Natural killer cell (primary cell): ENCODE measurements at regions not wholly inside any gene's neighbourhood (a gene's known extent, or its start where the extent isn't known, plus 50 kb on each side); places are given as distances from the start of the nearest gene placed in this dataset.

Source experiments
- ATAC-seq, 3 donors: fragments of 150-1000 bp in 2 of 3; fragments of 200-7000 bp in 1 of 3; cut with Tn5 transposase; 1 replicate in 1 of 3; 2 replicates in 2 of 3; pipeline ENCODE4 v1.10.0; 2021; ENCODE audit warnings: mild to moderate bottlenecking in 2 of 3, moderate library complexity in 2 of 3
- DNase-seq, 2 donors: peaks; one replicate each; pipeline versions ENCODE4 v3.0.0 to v3.0.0-alpha.2; 2013 to 2021; ENCODE audit warnings: mixed read lengths in 1 of 2
- H3K27ac ChIP-seq: one replicate; pipeline ENCODE4 v1.5.1; 2013; ENCODE audit warnings: mild to moderate bottlenecking, low read length
- H3K27me3 ChIP-seq: one replicate; pipeline ENCODE4 v1.6.1; 2013; ENCODE audit warnings: low read length; ENCODE audit not compliant: control insufficient read depth, insufficient read depth
- H3K36me3 ChIP-seq: one replicate; pipeline ENCODE4 v1.6.1; 2013; ENCODE audit warnings: low read length; ENCODE audit not compliant: control insufficient read depth, insufficient read depth
- H3K4me1 ChIP-seq: one replicate; pipeline ENCODE4 v1.6.1; 2013; ENCODE audit warnings: low read length; ENCODE audit not compliant: control insufficient read depth, insufficient read depth
- H3K4me3 ChIP-seq: one replicate; pipeline ENCODE4 v1.5.1; 2013; ENCODE audit warnings: low read length
- H3K9me3 ChIP-seq: one replicate; pipeline ENCODE4 v1.6.1; 2013; ENCODE audit warnings: low read length; ENCODE audit not compliant: control insufficient read depth, insufficient read depth
- H3K27ac Mint-ChIP-seq, 2 donors: one replicate each; pipeline ENCODE4 v1.8.0; 2022; ENCODE audit warnings: mild to moderate bottlenecking in 2 of 2, mixed read lengths in 2 of 2, moderate library complexity in 1 of 2
- H3K27me3 Mint-ChIP-seq, 2 donors: one replicate each; pipeline ENCODE4 v1.8.0; 2022; ENCODE audit warnings: low read depth in 2 of 2, mixed read lengths in 2 of 2
- H3K36me3 Mint-ChIP-seq: one replicate; pipeline ENCODE4 v1.8.0; 2022; ENCODE audit warnings: mixed read lengths
- H3K4me1 Mint-ChIP-seq, 2 donors: one replicate each; pipeline ENCODE4 v1.8.0; 2022; ENCODE audit warnings: mixed read lengths in 2 of 2
- H3K4me3 Mint-ChIP-seq: one replicate; pipeline ENCODE4 v1.8.0; 2022; ENCODE audit warnings: mild to moderate bottlenecking, moderate library complexity, mixed read lengths
- H3K9me3 Mint-ChIP-seq, 2 donors: one replicate each; pipeline ENCODE4 v1.8.0; 2022; ENCODE audit warnings: mixed read lengths in 2 of 2
- CTCF ChIP-seq: fragments of 200-600 bp; IDR thresholded peaks from one replicate; pipeline ENCODE4 v1.8.0; 2022; ENCODE audit warnings: antibody characterized with exemption
- WGBS: methylation state at CpG from one replicate; pipeline ENCODE4 v1.1.7; 2013; ENCODE audit warnings: missing lambda C conversion rate; ENCODE audit not compliant: insufficient coverage; 5-methylcytosine and 5-hydroxymethylcytosine counted together
- intact Hi-C: fragments of 100-400 bp; cut with micrococcal nuclease; formaldehyde crosslinking; loops from one replicate; pipeline ENCODE4 v1.14.2; 2022

- ATAC-seq (no peak), DNase-seq (no peak)
- Histone ChIP-seq H3K4me1 (no peaks in the 10 kb centered on the region), H3K4me3 (no peak overlapping the region), H3K36me3 (no peaks in the 10 kb centered on the region), H3K27ac (no peak overlapping the region), H3K27me3 (no peaks in the 10 kb centered on the region), H3K9me3 (peaks cover 3% of the 10 kb centered on the region)
- intact Hi-C loops = no loop called here
- TF ChIP-seq CTCF = no peak
- Mint-ChIP-seq H3K27me3 (no peaks in the 10 kb centered on the region), H3K4me3 (no peak overlapping the region), H3K27ac (no peak overlapping the region), H3K9me3 (peaks cover 8 to 13% of the 10 kb centered on the region in 2 donors), H3K4me1 (no peaks in the 10 kb centered on the region), H3K36me3 (no peaks in the 10 kb centered on the region)
- no CpG with 5 or more reads among the region's 3 CpGs for WGBS
Observed at GRCh38 chr4:60780874-60781273, 419.3 kb upstream of the ADGRL3 start.

GRCh38 chr4:60790608-60791007, 409.5 kb upstream of the ADGRL3 start:
- no peaks in the 10 kb centered on the region for H3K27me3 Mint-ChIP-seq
- peaks cover 15 to 18% of the 10 kb centered on the region in 2 donors for H3K9me3 Mint-ChIP-seq
- H3K27ac ChIP-seq = no peak overlapping the region
- intact Hi-C loops = no loop called here
- H3K27ac Mint-ChIP-seq = no peak overlapping the region
- H3K9me3 ChIP-seq = no peaks in the 10 kb centered on the region
- DNase-seq (no peak), ATAC-seq (no peak)
- H3K27me3 ChIP-seq = no peaks in the 10 kb centered on the region
- H3K36me3 Mint-ChIP-seq = no peaks in the 10 kb centered on the region
- H3K4me1 Mint-ChIP-seq = no peaks in the 10 kb centered on the region
- TF ChIP-seq CTCF = no peak
- H3K4me1 ChIP-seq = no peaks in the 10 kb centered on the region
- H3K4me3 ChIP-seq = no peak overlapping the region
- H3K4me3 Mint-ChIP-seq = no peak overlapping the region
- H3K36me3 ChIP-seq = no peaks in the 10 kb centered on the region

- Mint-ChIP-seq H3K9me3 (peaks cover 9 to 18% of the 10 kb centered on the region in 2 donors), H3K4me3 (no peak overlapping the region), H3K36me3 (no peaks in the 10 kb centered on the region), H3K4me1 (no peaks in the 10 kb centered on the region), H3K27ac (no peak overlapping the region), H3K27me3 (no peaks in the 10 kb centered on the region)
- ATAC-seq (no peak), DNase-seq (no peak)
- intact Hi-C loops = no loop called here
- WGBS = 92% methylated on average over 14 of the region's 14 CpGs
- no peak overlapping the region for H3K4me3 ChIP-seq
- H3K36me3 ChIP-seq = no peaks in the 10 kb centered on the region
- no peak for TF ChIP-seq CTCF
- H3K9me3 ChIP-seq = no peaks in the 10 kb centered on the region
- H3K27me3 ChIP-seq = no peaks in the 10 kb centered on the region
- H3K27ac ChIP-seq = no peak overlapping the region
- H3K4me1 ChIP-seq = no peaks in the 10 kb centered on the region
Observed at GRCh38 chr4:60794372-60794771, 405.8 kb upstream of the ADGRL3 start.

GRCh38 chr4:60799214-60799613, 400.9 kb upstream of the ADGRL3 start:
- Mint-ChIP-seq H3K4me1 (no peaks in the 10 kb centered on the region), H3K9me3 (peaks cover 5 to 18% of the 10 kb centered on the region in 2 donors), H3K4me3 (no peak overlapping the region), H3K36me3 (no peaks in the 10 kb centered on the region), H3K27me3 (no peaks in the 10 kb centered on the region), H3K27ac (no peak overlapping the region)
- TF ChIP-seq CTCF = no peak
- Histone ChIP-seq H3K27me3 (no peaks in the 10 kb centered on the region), H3K36me3 (no peaks in the 10 kb centered on the region), H3K4me1 (no peaks in the 10 kb centered on the region), H3K9me3 (peaks cover 5% of the 10 kb centered on the region), H3K27ac (no peak overlapping the region), H3K4me3 (no peak overlapping the region)
- DNase-seq (no peak), ATAC-seq (no peak)
- intact Hi-C loops = no loop called here
- WGBS = no CpG with 5 or more reads among the region's 4 CpGs
